GM21619 (cell line): ENCODE measurements at regions not wholly inside any gene's neighbourhood (a gene's known extent, or its start where the extent isn't known, plus 50 kb on each side); places are given as distances from the start of the nearest gene placed in this dataset.

Experiments
- ATAC-seq: cut with Tn5 transposase; IDR thresholded peaks from one replicate; pipeline ENCODE4 v1.9.1; 2021; ENCODE audit not compliant: unreplicated experiment

GRCh38 chr5:61621202-61621650 lies 289.2 kb downstream of the ZSWIM6 start:
- no peak for ATAC-seq

- ATAC-seq: no peak
These were observed 290.1 kb downstream of the ZSWIM6 start for GRCh38 chr5:61622156-61622555.

- ATAC-seq: no peak
These were observed 291.5 kb downstream of the ZSWIM6 start for GRCh38 chr5:61623401-61624069.

- no peak for ATAC-seq
These were observed 292.6 kb downstream of the ZSWIM6 start for GRCh38 chr5:61624553-61625136.

GRCh38 chr5:61625137-61625561 lies 293.1 kb downstream of the ZSWIM6 start:
- ATAC-seq: no peak

- peak; percentile 71 for ATAC-seq
These were observed 293.9 kb downstream of the ZSWIM6 start for GRCh38 chr5:61625681-61626621.

- ATAC-seq: peak; percentile 7
These were observed 294.7 kb downstream of the ZSWIM6 start for GRCh38 chr5:61626639-61627282.

- no peak for ATAC-seq
These were observed 295.5 kb downstream of the ZSWIM6 start for GRCh38 chr5:61627531-61627930.

- no peak for ATAC-seq
These were observed 298.9 kb downstream of the ZSWIM6 start for GRCh38 chr5:61630908-61631307.

- ATAC-seq: no peak
These were observed 299.4 kb downstream of the ZSWIM6 start for GRCh38 chr5:61631438-61631941.

GRCh38 chr5:61632064-61632463 lies 300.0 kb downstream of the ZSWIM6 start:
- ATAC-seq: no peak

- no peak for ATAC-seq
These were observed 303.2 kb downstream of the ZSWIM6 start for GRCh38 chr5:61635271-61635670.

- ATAC-seq: no peak
These were observed 305.5 kb downstream of the ZSWIM6 start for GRCh38 chr5:61637566-61637965.

GRCh38 chr5:61638476-61638875 lies 306.4 kb downstream of the ZSWIM6 start:
- ATAC-seq: no peak

- ATAC-seq: no peak
These were observed 308.3 kb downstream of the ZSWIM6 start for GRCh38 chr5:61640179-61641021.

- no peak for ATAC-seq
These were observed 309.9 kb downstream of the ZSWIM6 start for GRCh38 chr5:61641748-61642565.

- ATAC-seq: no peak
These were observed 315.6 kb downstream of the ZSWIM6 start for GRCh38 chr5:61647672-61648071.

- ATAC-seq: no peak
These were observed 317.2 kb downstream of the ZSWIM6 start for GRCh38 chr5:61649231-61649630.

GRCh38 chr5:61649971-61650370 lies 317.9 kb downstream of the ZSWIM6 start:
- no peak for ATAC-seq
